Activated T-cell treated with anti-CD3 and anti-CD28 coated beads, Interleukin-2, amount 50 U/mL, for 24 hours (primary cell): ENCODE measurements at regions not wholly inside any gene's neighbourhood (a gene's known extent, or its start where the extent isn't known, plus 50 kb on each side); places are given as distances from the start of the nearest gene placed in this dataset.

Source experiments
- DNase-seq: peaks from one replicate; pipeline ENCODE4 v3.0.0-alpha.2; 2020
- H3K27ac Mint-ChIP-seq: 2 replicates; pipeline ENCODE4 v1.8.0; 2020; ENCODE audit warnings: mild to moderate bottlenecking, mixed read lengths
- H3K27me3 Mint-ChIP-seq: 2 replicates; pipeline ENCODE4 v1.8.0; 2020; ENCODE audit warnings: mixed read lengths
- H3K36me3 Mint-ChIP-seq: 2 replicates; pipeline ENCODE4 v1.8.0; 2020; ENCODE audit warnings: low read depth, mixed read lengths
- H3K4me1 Mint-ChIP-seq: 2 replicates; pipeline ENCODE4 v1.8.0; 2020; ENCODE audit warnings: low read depth, mixed read lengths
- H3K4me3 Mint-ChIP-seq: 2 replicates; pipeline ENCODE4 v1.8.0; 2020; ENCODE audit warnings: mild to moderate bottlenecking, moderate library complexity, mixed read lengths
- H3K9me3 Mint-ChIP-seq: 2 replicates; pipeline ENCODE4 v1.8.0; 2020; ENCODE audit warnings: mixed read lengths

- H3K4me3 Mint-ChIP-seq = peak overlapping the region; percentile 19
- peak; percentile 37 for DNase-seq
Observed at GRCh38 chr5:74576941-74577456, 63.5 kb downstream of the ENC1 start.

GRCh38 chr5:74575741-74576538 lies 64.6 kb downstream of the ENC1 start:
- Mint-ChIP-seq H3K9me3 (no peaks in the 10 kb centered on the region), H3K27ac (peak overlapping the region; percentile 96), H3K4me3 (peak overlapping the region; percentile 51), H3K4me1 (peaks cover 45% of the 10 kb centered on the region), H3K36me3 (no peaks in the 10 kb centered on the region), H3K27me3 (peaks cover 3% of the 10 kb centered on the region)
- DNase-seq = peak; percentile 45

More at GRCh38 chr5:74576941-74577456, 63.5 kb downstream of the ENC1 start:
- Mint-ChIP-seq H3K4me1 (peaks cover 50% of the 10 kb centered on the region), H3K36me3 (no peaks in the 10 kb centered on the region), H3K27ac (peak overlapping the region; percentile 96), H3K9me3 (no peaks in the 10 kb centered on the region), H3K27me3 (peaks cover 6% of the 10 kb centered on the region)

GRCh38 chr5:74570250-74570649 lies 70.3 kb downstream of the ENC1 start:
- Mint-ChIP-seq H3K9me3 (peaks cover 3% of the 10 kb centered on the region), H3K4me3 (no peak overlapping the region), H3K27ac (no peak overlapping the region), H3K4me1 (peaks cover 12% of the 10 kb centered on the region), H3K36me3 (no peaks in the 10 kb centered on the region), H3K27me3 (peaks cover 3% of the 10 kb centered on the region)
- no peak for DNase-seq

- Mint-ChIP-seq H3K27me3 (peaks cover 3% of the 10 kb centered on the region), H3K27ac (no peak overlapping the region), H3K36me3 (no peaks in the 10 kb centered on the region), H3K4me1 (peaks cover 9% of the 10 kb centered on the region), H3K4me3 (no peak overlapping the region), H3K9me3 (peaks cover 3% of the 10 kb centered on the region)
- DNase-seq = no peak
Observed at GRCh38 chr5:74567411-74567995, 73.0 kb downstream of the ENC1 start.

- no peak overlapping the region for H3K27ac Mint-ChIP-seq
- no peaks in the 10 kb centered on the region for H3K4me1 Mint-ChIP-seq
- H3K4me3 Mint-ChIP-seq = no peak overlapping the region
- H3K36me3 Mint-ChIP-seq = no peaks in the 10 kb centered on the region
- H3K9me3 Mint-ChIP-seq = no peaks in the 10 kb centered on the region
- no peak for DNase-seq
- peaks cover 4% of the 10 kb centered on the region for H3K27me3 Mint-ChIP-seq
Observed at GRCh38 chr5:74562122-74562521, 78.4 kb downstream of the ENC1 start.

GRCh38 chr5:74560245-74560644 lies 80.3 kb downstream of the ENC1 start:
- DNase-seq = no peak
- Mint-ChIP-seq H3K9me3 (no peaks in the 10 kb centered on the region), H3K4me1 (no peaks in the 10 kb centered on the region), H3K27ac (no peak overlapping the region), H3K27me3 (peaks cover 5% of the 10 kb centered on the region), H3K36me3 (no peaks in the 10 kb centered on the region), H3K4me3 (no peak overlapping the region)

GRCh38 chr5:74556631-74557595 lies 83.6 kb downstream of the ENC1 start:
- H3K27me3 Mint-ChIP-seq = peaks cover 11% of the 10 kb centered on the region
- no peaks in the 10 kb centered on the region for H3K4me1 Mint-ChIP-seq
- no peak overlapping the region for H3K4me3 Mint-ChIP-seq
- H3K27ac Mint-ChIP-seq = no peak overlapping the region
- H3K36me3 Mint-ChIP-seq = no peaks in the 10 kb centered on the region
- H3K9me3 Mint-ChIP-seq = no peaks in the 10 kb centered on the region
- DNase-seq = no peak

GRCh38 chr5:74556006-74556405 lies 84.5 kb downstream of the ENC1 start:
- no peaks in the 10 kb centered on the region for H3K36me3 Mint-ChIP-seq
- H3K4me3 Mint-ChIP-seq = no peak overlapping the region
- no peak for DNase-seq
- peaks cover 7% of the 10 kb centered on the region for H3K27me3 Mint-ChIP-seq
- no peaks in the 10 kb centered on the region for H3K4me1 Mint-ChIP-seq
- no peaks in the 10 kb centered on the region for H3K9me3 Mint-ChIP-seq
- H3K27ac Mint-ChIP-seq = no peak overlapping the region

GRCh38 chr5:74552101-74552500 lies 88.4 kb downstream of the ENC1 start:
- Mint-ChIP-seq H3K36me3 (no peaks in the 10 kb centered on the region), H3K4me1 (peaks cover 4% of the 10 kb centered on the region), H3K9me3 (no peaks in the 10 kb centered on the region)

GRCh38 chr5:74550927-74551326 lies 89.6 kb downstream of the ENC1 start:
- peaks cover 7% of the 10 kb centered on the region for H3K27me3 Mint-ChIP-seq
- H3K4me3 Mint-ChIP-seq = no peak overlapping the region
- H3K4me1 Mint-ChIP-seq = peaks cover 4% of the 10 kb centered on the region
- no peak overlapping the region for H3K27ac Mint-ChIP-seq
- H3K9me3 Mint-ChIP-seq = no peaks in the 10 kb centered on the region
- no peaks in the 10 kb centered on the region for H3K36me3 Mint-ChIP-seq
- no peak for DNase-seq

More at GRCh38 chr5:74552101-74552500, 88.4 kb downstream of the ENC1 start:
- DNase-seq = no peak
- Mint-ChIP-seq H3K27ac (no peak overlapping the region), H3K27me3 (peaks cover 7% of the 10 kb centered on the region), H3K4me3 (no peak overlapping the region)

- Mint-ChIP-seq H3K36me3 (no peaks in the 10 kb centered on the region), H3K27ac (no peak overlapping the region), H3K9me3 (no peaks in the 10 kb centered on the region), H3K4me1 (peaks cover 4% of the 10 kb centered on the region), H3K4me3 (no peak overlapping the region), H3K27me3 (peaks cover 2% of the 10 kb centered on the region)
- no peak for DNase-seq
Observed at GRCh38 chr5:74549384-74549783, 91.1 kb downstream of the ENC1 start.

GRCh38 chr5:74546796-74547195 lies 93.7 kb downstream of the ENC1 start:
- DNase-seq = no peak
- no peak overlapping the region for H3K27ac Mint-ChIP-seq
- H3K4me1 Mint-ChIP-seq = peaks cover 5% of the 10 kb centered on the region
- H3K27me3 Mint-ChIP-seq = peaks cover 12% of the 10 kb centered on the region
- no peak overlapping the region for H3K4me3 Mint-ChIP-seq
- H3K36me3 Mint-ChIP-seq = no peaks in the 10 kb centered on the region
- no peaks in the 10 kb centered on the region for H3K9me3 Mint-ChIP-seq

GRCh38 chr5:74544811-74545210 lies 95.7 kb downstream of the ENC1 start:
- no peaks in the 10 kb centered on the region for H3K36me3 Mint-ChIP-seq
- no peaks in the 10 kb centered on the region for H3K9me3 Mint-ChIP-seq
- no peak overlapping the region for H3K27ac Mint-ChIP-seq
- H3K4me3 Mint-ChIP-seq = no peak overlapping the region
- peaks cover 17% of the 10 kb centered on the region for H3K27me3 Mint-ChIP-seq
- no peak for DNase-seq
- peaks cover 1% of the 10 kb centered on the region for H3K4me1 Mint-ChIP-seq
